ENCODE measurements at regions not wholly inside any gene's neighbourhood (a gene's known extent, or its start where the extent isn't known, plus 50 kb on each side); places are given as distances from the start of the nearest gene placed in this dataset.

DNA sequence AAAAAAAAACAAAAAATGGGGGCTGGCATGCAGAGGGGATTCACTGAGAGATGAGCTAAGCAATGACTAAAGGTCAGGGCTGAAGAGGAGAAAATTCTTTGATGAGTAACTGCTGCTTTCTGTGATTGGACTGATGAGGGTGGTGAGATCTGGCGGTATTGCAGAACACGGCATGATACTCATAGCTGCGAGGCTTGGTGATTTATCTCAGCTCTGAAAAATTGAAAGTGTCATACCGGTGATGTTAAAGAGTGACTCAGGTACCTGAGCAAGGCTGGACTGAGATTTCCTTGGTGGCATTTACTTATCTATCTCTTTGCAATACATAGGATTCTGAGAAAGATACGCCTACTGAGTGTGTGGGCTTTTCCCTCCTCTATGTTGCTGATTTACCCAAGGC is 204.1 kb upstream of the DDX53 start:
- DNase-seq (ENCODE audit: low read depth) (no peak), FAIRE-seq (peak; percentile 69)
- H3K4me1 ChIP-seq (ENCODE audit: insufficient read depth, low read length) = peaks cover 3% of the 10 kb centered on the region
- Mint-ChIP-seq H3K4me1 (ENCODE audit: low read depth, unreplicated experiment) (peaks cover under 1% of the 10 kb centered on the region), H3K27me3 (ENCODE audit: low read depth, unreplicated experiment) (no peaks in the 10 kb centered on the region), H3K4me3 (ENCODE audit: unreplicated experiment) (no peak overlapping the region), H3K27ac (ENCODE audit: unreplicated experiment) (no peak overlapping the region), H3K9me3 (ENCODE audit: unreplicated experiment) (peaks cover 5% of the 10 kb centered on the region), H3K36me3 (ENCODE audit: low read depth, unreplicated experiment) (no peaks in the 10 kb centered on the region)
- no peak for TF ChIP-seq EZH2 (IDR thresholded peaks at IDR 0.05; ENCODE audit: insufficient read depth, low read length)
- TF ChIP-seq, protein P1, sequence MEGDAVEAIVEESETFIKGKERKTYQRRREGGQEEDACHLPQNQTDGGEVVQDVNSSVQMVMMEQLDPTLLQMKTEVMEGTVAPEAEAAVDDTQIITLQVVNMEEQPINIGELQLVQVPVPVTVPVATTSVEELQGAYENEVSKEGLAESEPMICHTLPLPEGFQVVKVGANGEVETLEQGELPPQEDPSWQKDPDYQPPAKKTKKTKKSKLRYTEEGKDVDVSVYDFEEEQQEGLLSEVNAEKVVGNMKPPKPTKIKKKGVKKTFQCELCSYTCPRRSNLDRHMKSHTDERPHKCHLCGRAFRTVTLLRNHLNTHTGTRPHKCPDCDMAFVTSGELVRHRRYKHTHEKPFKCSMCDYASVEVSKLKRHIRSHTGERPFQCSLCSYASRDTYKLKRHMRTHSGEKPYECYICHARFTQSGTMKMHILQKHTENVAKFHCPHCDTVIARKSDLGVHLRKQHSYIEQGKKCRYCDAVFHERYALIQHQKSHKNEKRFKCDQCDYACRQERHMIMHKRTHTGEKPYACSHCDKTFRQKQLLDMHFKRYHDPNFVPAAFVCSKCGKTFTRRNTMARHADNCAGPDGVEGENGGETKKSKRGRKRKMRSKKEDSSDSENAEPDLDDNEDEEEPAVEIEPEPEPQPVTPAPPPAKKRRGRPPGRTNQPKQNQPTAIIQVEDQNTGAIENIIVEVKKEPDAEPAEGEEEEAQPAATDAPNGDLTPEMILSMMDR (IDR thresholded peaks at IDR 0.05; ENCODE audit: insufficient read depth, low read depth, low read length) = no peak
- no peaks in the 10 kb centered on the region for H4K20me1 ChIP-seq (ENCODE audit: insufficient read depth, low read length)
- no peak overlapping the region for H3K4me2 ChIP-seq (ENCODE audit: low read length)
- no peak overlapping the region for H3K4me3 ChIP-seq (ENCODE audit: insufficient read depth, low read depth, low read length)
- no peaks in the 10 kb centered on the region for H3K9me3 ChIP-seq (ENCODE audit: insufficient read depth, low read depth, low read length)
- H3K79me2 ChIP-seq (ENCODE audit: insufficient read depth, low read length) = no peaks in the 10 kb centered on the region
- no peaks in the 10 kb centered on the region for H3K27me3 ChIP-seq (ENCODE audit: insufficient read depth, low read length)
- H3K27ac ChIP-seq (ENCODE audit: low read depth, low read length) = no peak overlapping the region
- H2AFZ ChIP-seq (ENCODE audit: low read depth, low read length) = no peak overlapping the region
- H3K9ac ChIP-seq (ENCODE audit: low read length) = no peak overlapping the region
- no peaks in the 10 kb centered on the region for H3K36me3 ChIP-seq (ENCODE audit: insufficient read depth, low read length)

DNA sequence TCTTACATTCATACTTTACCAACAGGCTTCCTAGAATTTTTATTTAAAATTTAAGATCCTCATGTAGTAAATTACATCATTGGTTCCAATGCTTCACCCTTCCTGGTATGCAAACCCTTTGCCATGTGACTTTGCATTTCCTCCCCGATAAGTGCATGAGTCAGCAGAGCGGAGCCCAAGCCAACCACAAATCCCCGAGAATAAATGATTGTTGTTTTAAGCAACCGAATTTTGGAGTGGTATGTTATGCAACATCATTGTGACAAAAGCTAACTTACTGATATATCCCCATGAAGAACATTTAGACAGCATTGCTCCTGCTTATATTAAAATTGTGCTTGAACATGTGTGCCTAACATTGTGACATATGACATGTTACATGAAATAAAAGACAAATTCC is 199.4 kb upstream of the DDX53 start:
- Histone ChIP-seq H3K4me3 (ENCODE audit: insufficient read depth, low read depth, low read length) (no peak overlapping the region), H3K9me3 (ENCODE audit: insufficient read depth, low read depth, low read length) (no peaks in the 10 kb centered on the region), H3K4me1 (ENCODE audit: insufficient read depth, low read length) (peaks cover 3% of the 10 kb centered on the region), H3K9ac (ENCODE audit: low read length) (no peak overlapping the region), H4K20me1 (ENCODE audit: insufficient read depth, low read length) (no peaks in the 10 kb centered on the region), H3K27me3 (ENCODE audit: insufficient read depth, low read length) (no peaks in the 10 kb centered on the region), H3K36me3 (ENCODE audit: insufficient read depth, low read length) (no peaks in the 10 kb centered on the region), H3K79me2 (ENCODE audit: insufficient read depth, low read length) (no peaks in the 10 kb centered on the region), H3K4me2 (ENCODE audit: low read length) (peak overlapping the region; percentile 42), H3K27ac (ENCODE audit: low read depth, low read length) (peak overlapping the region; percentile 19), H2AFZ (ENCODE audit: low read depth, low read length) (no peak overlapping the region)
- peaks cover 2% of the 10 kb centered on the region for H3K4me1 Mint-ChIP-seq (ENCODE audit: low read depth, unreplicated experiment)
- peak; percentile 91 for DNase-seq (ENCODE audit: low read depth)
- H3K4me3 Mint-ChIP-seq (ENCODE audit: unreplicated experiment) = no peak overlapping the region
- H3K27ac Mint-ChIP-seq (ENCODE audit: unreplicated experiment) = peak overlapping the region; percentile 10
- peaks cover 3% of the 10 kb centered on the region for H3K9me3 Mint-ChIP-seq (ENCODE audit: unreplicated experiment)
- no peaks in the 10 kb centered on the region for H3K36me3 Mint-ChIP-seq (ENCODE audit: low read depth, unreplicated experiment)
- FAIRE-seq = peak; percentile 100
- no peaks in the 10 kb centered on the region for H3K27me3 Mint-ChIP-seq (ENCODE audit: low read depth, unreplicated experiment)
- TF ChIP-seq, protein P1 (IDR thresholded peaks at IDR 0.05; ENCODE audit: insufficient read depth, low read depth, low read length) = no peak
- no peak for TF ChIP-seq EZH2 (IDR thresholded peaks at IDR 0.05; ENCODE audit: insufficient read depth, low read length)

DNA sequence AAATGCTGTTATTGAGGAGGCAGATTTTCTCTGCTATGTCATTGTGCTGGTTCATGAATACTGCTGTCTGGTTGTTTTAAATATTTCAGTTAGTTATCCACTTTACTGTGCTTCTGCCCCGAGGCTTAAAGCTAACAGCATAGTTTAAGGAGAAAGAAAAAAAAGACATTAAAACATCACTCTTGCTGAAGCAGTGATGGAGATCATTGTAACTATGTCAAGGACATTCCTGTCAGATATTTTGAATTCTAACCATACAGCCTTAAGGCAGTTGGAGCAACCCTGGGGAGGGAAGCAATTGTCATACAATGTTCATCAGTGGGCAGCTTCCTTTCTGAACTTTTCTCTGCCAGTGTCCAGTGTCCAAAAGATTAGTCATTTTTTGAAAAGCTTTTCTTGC is 199.0 kb upstream of the DDX53 start:
- peak overlapping the region; percentile 16 for H3K27ac ChIP-seq (ENCODE audit: low read depth, low read length)
- no peak overlapping the region for H3K9ac ChIP-seq (ENCODE audit: low read length)
- Mint-ChIP-seq H3K4me1 (ENCODE audit: low read depth, unreplicated experiment) (peaks cover 2% of the 10 kb centered on the region), H3K27me3 (ENCODE audit: low read depth, unreplicated experiment) (no peaks in the 10 kb centered on the region), H3K4me3 (ENCODE audit: unreplicated experiment) (no peak overlapping the region), H3K27ac (ENCODE audit: unreplicated experiment) (peak overlapping the region; percentile 10), H3K9me3 (ENCODE audit: unreplicated experiment) (no peaks in the 10 kb centered on the region), H3K36me3 (ENCODE audit: low read depth, unreplicated experiment) (no peaks in the 10 kb centered on the region)
- no peak overlapping the region for H3K4me3 ChIP-seq (ENCODE audit: insufficient read depth, low read depth, low read length)
- H3K36me3 ChIP-seq (ENCODE audit: insufficient read depth, low read length) = no peaks in the 10 kb centered on the region
- TF ChIP-seq EZH2 (IDR thresholded peaks at IDR 0.05; ENCODE audit: insufficient read depth, low read length) = no peak
- TF ChIP-seq, protein P1 (IDR thresholded peaks at IDR 0.05; ENCODE audit: insufficient read depth, low read depth, low read length) = no peak
- H3K79me2 ChIP-seq (ENCODE audit: insufficient read depth, low read length) = no peaks in the 10 kb centered on the region
- H4K20me1 ChIP-seq (ENCODE audit: insufficient read depth, low read length) = no peaks in the 10 kb centered on the region
- no peak overlapping the region for H2AFZ ChIP-seq (ENCODE audit: low read depth, low read length)
- H3K4me2 ChIP-seq (ENCODE audit: low read length) = peak overlapping the region; percentile 42
- DNase-seq (ENCODE audit: low read depth) (peak; percentile 14), FAIRE-seq (no peak)
- H3K27me3 ChIP-seq (ENCODE audit: insufficient read depth, low read length) = no peaks in the 10 kb centered on the region
- peaks cover 3% of the 10 kb centered on the region for H3K4me1 ChIP-seq (ENCODE audit: insufficient read depth, low read length)
- H3K9me3 ChIP-seq (ENCODE audit: insufficient read depth, low read depth, low read length) = no peaks in the 10 kb centered on the region

Measured in astrocyte (in vitro differentiated cells and primary cell).